ENCODE measurements at regions not wholly inside any gene's neighbourhood (a gene's known extent, or its start where the extent isn't known, plus 50 kb on each side); places are given as distances from the start of the nearest gene placed in this dataset.

DNA sequence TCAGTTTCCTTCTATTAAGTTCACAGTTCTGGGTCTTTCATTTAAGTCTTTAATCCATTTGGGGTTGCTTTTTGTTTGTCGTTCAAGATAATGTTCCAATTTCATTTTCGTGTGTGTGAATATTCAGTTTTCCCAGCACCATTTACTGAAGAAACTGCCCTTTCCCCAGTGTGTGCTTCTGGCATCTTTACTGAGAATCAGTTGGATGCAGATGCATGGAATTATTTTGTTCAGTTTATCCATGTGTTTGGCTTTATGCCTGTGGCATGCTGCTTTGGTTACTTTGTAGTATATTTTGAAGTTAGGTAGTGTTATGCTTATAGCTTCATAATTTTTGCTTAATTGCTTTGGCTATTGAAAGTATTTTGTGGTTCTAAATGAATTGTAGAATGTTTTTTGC lies 163.8 kb upstream of the HDX start:
- Histone ChIP-seq H4K20me1 (replicated peaks in 1 of 2; ENCODE audit: control insufficient read depth in 1 of 2, insufficient read depth in 2 of 2, low read length in 2 of 2) (no peaks in the 10 kb centered on the region), H4K91ac (replicated peaks; ENCODE audit: insufficient read length, low read length) (no peak overlapping the region), H2AK5ac (ENCODE audit: low read depth, low read length) (no peak overlapping the region), H3K4me2 (ENCODE audit: insufficient read depth in 1 of 2, low read depth in 2 of 2, low read length in 2 of 2) (no peak overlapping the region), H2BK12ac (ENCODE audit: low read depth, low read length) (no peak overlapping the region), H3K36me3 (ENCODE audit: control insufficient read depth in 2 of 4, insufficient read depth in 4 of 4, low read length in 3 of 4) (no peaks in the 10 kb centered on the region), H3K9ac (replicated peaks in 1 of 4; ENCODE audit: extremely low read depth in 1 of 4, low read depth in 3 of 4, low read length in 3 of 4) (no peak overlapping the region), H3K56ac (replicated peaks; ENCODE audit: insufficient read length, low read depth, low read length) (no peak overlapping the region), H3K9me3 (ENCODE audit: insufficient read depth in 2 of 2, low read depth in 1 of 2, low read length in 1 of 2) (no peaks in the 10 kb centered on the region), H3K23ac (ENCODE audit: insufficient read length) (no peak overlapping the region), H2BK20ac (ENCODE audit: low read length) (no peak overlapping the region), H3K14ac (ENCODE audit: insufficient read length) (no peak overlapping the region), H3K23me2 (ENCODE audit: low read depth, low read length) (no peaks in the 10 kb centered on the region), H3K4me3 (ENCODE audit: extremely low read depth in 1 of 4, insufficient read depth in 2 of 4, low read depth in 3 of 4, low read length in 4 of 4) (no peak overlapping the region), H4K8ac (ENCODE audit: extremely low read depth, insufficient read depth, low read length) (no peak overlapping the region), H2AFZ (ENCODE audit: low read length) (no peak overlapping the region), H2BK5ac (ENCODE audit: low read depth, low read length) (no peak overlapping the region), H3K27ac (ENCODE audit: low read depth, low read length) (no peak overlapping the region), H3K79me1 (ENCODE audit: low read depth, low read length) (no peaks in the 10 kb centered on the region), H3K27me3 (replicated peaks in 1 of 4; ENCODE audit: control insufficient read depth in 3 of 4, extremely low read depth in 1 of 4, insufficient read depth in 3 of 4, low read length in 3 of 4) (no peaks in the 10 kb centered on the region), H3K4me1 (replicated peaks in 1 of 4; ENCODE audit: control insufficient read depth in 3 of 4, insufficient read depth in 4 of 4, low read length in 3 of 4) (no peaks in the 10 kb centered on the region; a peak in 1 of 7 replicates), H4K5ac (ENCODE audit: insufficient read length, low read depth, low read length) (no peak overlapping the region), H3K18ac (ENCODE audit: extremely low read depth, low read length) (no peak overlapping the region), H2BK15ac (ENCODE audit: low read length) (no peak overlapping the region), H2BK120ac (replicated peaks; ENCODE audit: low read depth, low read length) (no peak overlapping the region), H3K4ac (replicated peaks; ENCODE audit: insufficient read length, low read depth, low read length) (no peak overlapping the region), H3K79me2 (ENCODE audit: control insufficient read depth in 1 of 2, insufficient read depth in 2 of 2, low read length in 2 of 2) (no peaks in the 10 kb centered on the region)
- FAIRE-seq, result no peak
- ChIA-PET POLR2A (ENCODE audit: partially characterized antibody) (no interaction called here), CTCF (ENCODE audit: partially characterized antibody) (no interaction called here)
- 72% methylated on average over 2 of the region's 2 CpGs; no CpG with 5 or more reads in 1 of the 2 experiments for WGBS, 2 experiments (ENCODE audit: extremely low coverage in 1 of 2, insufficient coverage in 1 of 2, insufficient read length in 1 of 2, insufficient replicate concordance in 2 of 2, low coverage in 1 of 2, low lambda C conversion rate in 2 of 2, missing lambda C conversion rate in 1 of 2)
- DNase-seq (ENCODE audit: low read depth in 1 of 2, low spot score in 2 of 2), result no peak
- TF ChIP-seq KDM1A (IDR thresholded peaks at IDR 0.05; ENCODE audit: borderline replicate concordance, low read length) (no peak), SP4 (IDR thresholded peaks at IDR 0.05; ENCODE audit: low read length) (no peak), RBBP5 (IDR thresholded peaks at IDR 0.05; ENCODE audit: borderline replicate concordance, low read depth, low read length) (no peak), TCF12 (IDR thresholded peaks at IDR 0.05; ENCODE audit: low read depth, low read length) (no peak), TEAD4 (IDR thresholded peaks at IDR 0.05; ENCODE audit: low read depth, low read length) (no peak), NRF1 (IDR thresholded peaks at IDR 0.05; ENCODE audit: low read depth, low read length) (no peak), SIN3A (conservative IDR thresholded peaks at IDR 0.05 in 1 of 2, IDR thresholded peaks at IDR 0.05 in 1 of 2; ENCODE audit: low read depth in 1 of 2, low read length in 2 of 2) (no peak), GABPA (IDR thresholded peaks at IDR 0.05; ENCODE audit: borderline replicate concordance, insufficient read depth, low read length) (no peak), RXRA (IDR thresholded peaks at IDR 0.05; ENCODE audit: insufficient read depth, low read depth, low read length) (no peak), POLR2A (IDR thresholded peaks at IDR 0.05; ENCODE audit: control extremely low read depth in 1 of 2, low read depth in 2 of 2, low read length in 2 of 2) (no peak), TBP (IDR thresholded peaks at IDR 0.05; ENCODE audit: low read depth, low read length) (no peak), JUN (IDR thresholded peaks at IDR 0.05; ENCODE audit: low read depth, low read length) (no peak), CEBPB (IDR thresholded peaks at IDR 0.05; ENCODE audit: low read depth, low read length) (no peak)

All from H1 (cell line).